GM18520 (cell line): ENCODE measurements at regions not wholly inside any gene's neighbourhood (a gene's known extent, or its start where the extent isn't known, plus 50 kb on each side); places are given as distances from the start of the nearest gene placed in this dataset.

Source experiments
- ATAC-seq: cut with Tn5 transposase; IDR thresholded peaks from one replicate; pipeline ENCODE4 v1.9.1; 2021; ENCODE audit not compliant: unreplicated experiment

DNA sequence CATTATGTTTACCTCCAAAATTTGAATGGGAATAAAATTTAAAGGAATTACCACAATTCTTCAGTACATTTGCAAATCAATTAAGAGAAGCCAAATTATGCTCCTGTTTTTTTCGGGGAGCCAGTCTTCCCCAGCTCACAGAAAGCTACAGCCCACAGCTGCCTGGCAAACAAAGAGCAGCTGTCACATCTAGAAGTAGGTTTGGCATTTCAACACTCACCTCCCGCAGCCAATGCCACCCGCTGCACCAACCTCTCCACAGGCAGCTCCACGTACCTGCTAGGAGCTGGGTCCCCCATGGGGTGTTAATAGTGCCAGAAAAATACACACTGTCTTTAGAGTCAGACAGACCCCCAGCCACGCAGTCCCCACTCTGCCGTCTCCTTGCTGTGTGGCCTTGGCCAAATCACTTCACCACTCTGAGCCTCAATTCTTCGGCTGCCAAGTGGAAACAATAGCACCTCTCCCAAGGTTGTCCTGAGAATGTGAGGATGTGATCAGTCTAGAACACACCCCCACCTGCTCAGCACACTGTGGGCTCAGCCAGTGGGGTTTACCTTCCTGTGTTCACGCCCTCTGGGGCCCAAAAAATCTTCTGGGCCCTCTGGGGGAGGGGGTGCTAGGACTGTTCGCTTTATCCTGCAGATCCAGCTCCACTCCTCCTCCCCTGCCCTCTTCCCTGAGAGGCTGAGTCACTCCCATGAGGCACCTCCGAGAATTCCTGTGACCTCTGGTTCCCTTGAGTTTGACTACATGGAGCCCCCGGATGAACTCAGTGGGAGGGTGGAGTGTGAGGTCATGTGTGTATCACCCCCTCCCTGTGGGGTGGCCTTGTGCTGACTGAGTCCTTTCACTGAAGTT is 204.3 kb upstream of the GRIK3 start:
- ATAC-seq, result no peak

DNA sequence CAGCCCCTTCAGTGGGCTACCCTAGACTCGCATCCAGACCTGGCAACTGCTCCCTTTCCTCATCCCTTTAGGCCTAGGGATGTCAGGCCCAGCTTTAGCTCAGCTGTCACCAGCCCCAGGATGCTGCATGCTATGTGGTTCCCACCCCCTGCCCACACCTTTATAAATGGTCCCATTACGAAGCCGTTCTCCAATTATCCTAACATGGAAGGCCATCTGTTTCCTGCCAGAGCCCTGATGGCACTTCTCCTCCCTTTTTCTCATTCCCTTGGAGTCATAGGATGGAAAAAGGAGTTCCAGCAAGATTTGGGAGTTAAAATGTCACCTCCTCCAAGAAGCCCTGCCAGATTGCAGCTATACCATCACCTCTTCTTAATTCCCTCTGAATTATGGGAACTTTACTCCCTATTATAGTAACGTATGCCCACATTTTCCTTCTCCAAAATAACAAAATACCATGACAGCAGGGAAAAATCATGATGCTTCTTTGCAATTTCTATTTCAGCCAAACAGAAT is 205.0 kb upstream of the GRIK3 start:
- ATAC-seq, result no peak

DNA sequence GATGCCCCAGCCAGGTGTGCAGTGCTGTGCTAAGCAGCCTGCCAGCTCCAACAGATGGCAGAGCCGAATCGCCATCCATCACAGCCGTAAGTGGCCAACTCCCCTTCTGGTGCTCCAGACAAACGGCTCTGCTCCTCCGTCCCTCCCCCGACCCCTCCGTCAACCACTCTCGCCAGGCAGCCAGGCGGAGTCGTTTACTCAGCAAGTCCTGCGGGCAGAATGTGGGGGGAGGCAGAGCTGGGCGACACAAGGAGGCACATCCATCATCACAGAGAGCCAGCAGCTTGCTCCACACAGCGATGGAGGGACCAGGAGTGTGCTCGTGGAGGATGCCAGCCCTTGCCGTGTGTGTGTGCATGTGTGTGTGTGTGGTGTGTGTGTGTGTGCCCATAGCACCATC is 206.6 kb upstream of the GRIK3 start:
- no peak for ATAC-seq

DNA sequence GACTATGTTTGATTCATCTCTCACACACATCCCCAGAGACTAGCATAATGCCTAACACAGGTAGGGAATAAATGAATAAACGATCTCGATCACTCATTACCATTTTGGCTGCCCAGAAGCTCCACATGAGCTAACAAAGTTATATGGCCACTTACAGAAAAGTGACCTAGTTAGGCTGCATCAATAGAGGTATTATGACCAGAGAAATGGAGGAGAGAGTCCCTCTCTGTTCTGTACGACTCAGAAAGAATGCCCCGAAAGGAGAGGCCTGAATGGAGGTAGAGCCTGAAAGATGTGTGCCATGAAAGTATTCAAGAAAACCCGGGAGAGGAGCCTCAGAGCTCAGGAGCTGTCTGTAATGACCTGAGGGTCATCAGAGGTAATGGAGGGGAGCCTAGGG is 208.2 kb upstream of the GRIK3 start:
- ATAC-seq, result no peak

DNA sequence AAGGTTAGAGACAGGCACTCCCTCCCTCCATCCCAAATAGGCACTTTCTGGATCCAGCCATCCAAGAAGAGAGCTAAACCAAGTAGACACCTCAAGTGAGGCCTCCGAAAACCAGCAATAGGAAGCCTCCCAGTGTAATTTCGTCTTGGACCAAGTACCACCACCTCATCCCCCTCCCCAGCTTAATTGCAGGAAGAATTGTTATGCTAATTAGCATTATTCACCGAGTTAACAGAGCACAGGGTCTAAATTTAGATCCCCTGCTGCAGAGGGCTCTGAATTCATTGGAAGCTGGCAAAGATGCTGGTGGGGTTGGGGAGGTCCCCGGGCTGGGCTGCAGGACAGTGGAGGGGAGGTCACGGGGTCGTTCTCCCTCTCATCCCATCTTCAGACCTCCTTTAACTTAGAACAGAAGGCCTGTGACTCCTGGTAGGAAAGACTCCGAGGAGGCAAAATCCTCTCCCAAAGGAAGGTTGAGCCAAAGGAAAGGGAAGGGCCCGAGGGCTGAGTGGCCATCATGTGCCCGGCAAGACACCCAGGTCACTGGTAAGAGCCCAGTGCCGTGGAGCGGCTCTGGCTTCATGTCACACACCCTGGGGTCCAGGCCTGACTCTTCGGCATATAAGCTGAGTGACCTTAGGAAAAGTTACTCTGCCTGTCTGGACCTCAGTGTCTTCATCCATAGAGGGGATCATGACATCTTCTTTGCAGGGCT is 209.2 kb upstream of the GRIK3 start:
- ATAC-seq, result no peak

DNA sequence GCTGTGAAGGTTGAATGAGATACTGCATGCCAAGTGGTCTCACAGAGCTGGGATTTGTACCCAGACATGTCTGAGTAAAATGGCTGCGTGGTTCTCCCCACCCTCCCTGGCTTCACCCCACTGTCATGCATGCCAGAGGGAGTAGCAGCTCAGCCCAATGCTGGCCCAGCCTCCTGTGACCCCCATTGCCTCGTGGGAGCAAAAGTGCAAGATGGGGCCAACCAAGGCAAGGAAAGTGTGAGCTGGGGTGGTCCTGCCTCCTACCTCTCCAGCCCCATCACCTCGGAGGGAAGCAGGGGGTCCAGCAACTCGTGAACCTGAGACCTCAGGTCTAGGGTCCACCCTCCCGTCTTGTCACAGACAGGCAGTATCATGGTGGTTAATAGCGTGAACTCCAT is 209.8 kb upstream of the GRIK3 start:
- ATAC-seq, result no peak

DNA sequence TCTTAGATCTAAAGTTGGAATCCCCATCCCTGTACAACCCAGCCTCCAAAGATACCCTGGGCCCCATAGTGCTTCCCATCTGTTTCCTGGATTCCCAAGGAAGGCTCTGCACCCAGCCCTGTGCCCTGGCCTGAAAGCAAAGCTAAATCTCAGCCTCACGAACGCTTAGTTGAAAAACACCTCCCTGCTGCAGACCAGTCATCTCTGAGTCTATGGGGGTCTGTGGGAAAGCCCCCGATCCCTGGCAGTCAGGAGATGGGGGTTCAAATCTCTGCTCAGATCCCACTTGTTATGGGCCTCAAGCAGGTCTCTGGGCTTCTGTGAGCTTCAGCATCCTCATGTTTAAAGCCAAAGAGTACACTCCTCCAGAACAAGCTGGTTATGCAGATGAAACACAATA is 210.5 kb upstream of the GRIK3 start:
- ATAC-seq, result no peak

DNA sequence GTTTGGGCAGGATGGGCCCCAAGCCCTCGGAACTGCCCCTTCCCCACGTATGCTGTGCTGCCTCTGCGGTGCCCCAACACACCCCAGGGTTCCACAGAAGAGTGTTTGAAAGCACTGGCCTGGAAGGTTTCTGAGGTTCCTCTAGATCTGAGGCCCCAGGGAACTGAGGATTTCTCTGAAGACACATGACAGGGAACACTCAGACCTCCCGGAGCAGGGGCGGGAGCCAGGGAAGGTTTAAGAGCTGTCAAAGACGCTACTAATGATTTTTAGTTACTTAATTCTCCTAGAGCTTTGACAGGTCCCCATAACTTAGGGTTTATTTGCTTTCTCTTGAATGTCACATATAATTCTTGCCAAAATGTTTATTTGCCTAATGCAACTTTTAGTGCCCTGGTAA is 212.3 kb upstream of the GRIK3 start:
- no peak for ATAC-seq

DNA sequence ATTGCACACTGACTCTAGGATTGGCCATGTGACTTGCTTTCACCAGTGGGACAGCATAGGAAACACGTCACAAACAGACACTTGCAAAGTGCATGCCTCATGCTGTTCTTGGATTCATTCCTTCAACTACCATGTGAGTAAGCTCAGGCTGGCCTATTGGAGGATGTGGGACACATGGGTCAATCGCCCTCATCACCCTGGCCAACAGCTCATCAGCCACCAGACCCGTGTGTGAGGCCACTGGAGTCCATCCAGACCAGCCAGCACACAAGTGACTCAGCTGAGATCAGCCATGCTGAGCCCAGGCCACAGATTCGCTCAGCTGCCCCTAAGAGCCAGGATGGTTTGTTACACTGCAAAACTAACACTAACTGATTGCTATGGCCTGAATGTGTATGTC is 216.1 kb upstream of the GRIK3 start:
- no peak for ATAC-seq

DNA sequence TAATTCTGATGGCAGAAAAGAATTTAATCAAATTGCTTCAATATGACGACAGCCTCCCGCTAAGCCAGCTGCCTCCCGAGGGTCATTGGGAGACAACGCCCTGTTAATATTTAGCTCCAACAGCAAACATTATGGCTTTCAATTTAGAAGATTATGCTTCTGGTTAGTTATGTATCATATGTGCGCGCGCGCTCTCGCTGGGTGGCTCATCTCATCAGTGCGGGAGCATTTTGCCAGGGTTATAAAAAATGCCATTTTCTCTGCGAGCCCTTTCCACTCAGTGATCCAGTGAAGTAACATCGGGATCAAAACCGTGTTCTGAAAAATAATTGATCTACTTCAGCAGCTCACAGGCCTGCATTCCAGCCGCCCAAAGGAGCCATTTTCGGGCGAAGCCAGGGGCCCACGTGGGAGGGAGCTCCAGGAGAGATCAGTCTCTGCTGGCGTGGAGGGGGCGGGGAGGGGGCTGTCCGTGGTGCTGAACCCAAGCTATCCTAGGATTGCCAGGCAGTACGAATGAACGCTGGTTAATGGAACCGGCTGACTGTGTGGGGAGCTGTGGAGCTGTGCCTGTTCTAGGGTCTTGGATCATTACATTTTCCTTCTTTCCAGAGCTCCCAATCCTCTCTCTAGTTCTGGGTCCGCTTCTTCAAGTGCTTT is 219.1 kb upstream of the ZC3H12A start:
- no peak for ATAC-seq

DNA sequence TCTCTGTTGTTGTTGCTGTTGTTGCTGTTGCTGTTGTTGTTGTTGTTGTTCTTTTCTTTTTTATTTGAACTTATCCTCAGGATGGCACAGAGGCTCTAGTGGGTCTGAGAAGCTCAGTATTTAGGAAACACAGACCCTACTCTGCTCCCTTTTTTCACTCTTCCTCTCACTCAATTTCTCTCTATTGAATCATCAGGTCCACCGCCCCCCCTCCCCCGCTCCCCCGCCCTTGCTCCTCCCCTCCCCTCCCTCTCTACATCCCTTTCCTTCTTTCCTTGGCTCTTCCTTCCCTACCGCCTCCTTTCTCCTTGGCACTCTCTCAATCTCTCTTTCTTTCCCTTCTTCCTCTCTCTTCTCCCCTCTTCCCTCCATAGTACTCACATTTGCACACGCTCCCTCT is 218.5 kb upstream of the ZC3H12A start:
- ATAC-seq, result no peak

DNA sequence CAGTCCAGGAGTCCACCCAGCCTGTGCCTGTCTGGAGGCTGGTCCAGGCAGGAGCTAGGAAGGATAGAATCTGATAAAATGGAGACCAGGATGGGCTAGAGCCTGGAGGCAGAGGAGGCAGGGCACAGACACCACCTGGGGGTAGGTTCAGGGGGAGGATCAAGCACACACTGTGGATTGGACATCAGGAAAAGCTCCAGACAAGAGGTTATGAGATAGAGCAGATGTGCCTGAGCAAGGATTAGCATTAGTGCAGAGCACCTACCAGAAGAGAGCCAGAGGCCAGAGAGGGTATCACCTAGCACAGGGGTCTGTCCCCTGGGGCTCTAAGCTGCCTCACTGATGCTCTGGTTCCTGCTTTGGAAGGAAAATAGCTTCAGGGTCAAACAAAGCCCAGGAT is 216.7 kb upstream of the ZC3H12A start:
- no peak for ATAC-seq

DNA sequence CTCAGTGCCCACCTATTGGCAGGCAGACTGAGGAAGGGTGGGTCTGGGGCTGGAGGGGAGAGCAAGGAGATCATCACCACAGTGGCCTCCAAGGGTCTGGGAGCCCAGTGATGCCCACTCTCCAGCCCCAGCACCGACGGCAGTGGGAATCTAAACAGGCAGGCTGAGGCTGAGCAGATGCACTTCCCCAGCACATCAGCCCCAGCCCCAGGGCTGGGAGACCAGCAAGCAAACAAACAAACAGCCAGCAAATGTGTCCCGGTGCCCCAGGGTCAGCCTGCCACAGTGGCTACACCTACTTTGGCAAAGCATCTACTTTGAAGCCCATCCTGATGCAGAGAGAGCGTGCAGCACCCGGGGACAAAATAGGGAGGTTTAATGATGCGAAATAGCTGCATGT is 216.3 kb upstream of the ZC3H12A start:
- no peak for ATAC-seq

DNA sequence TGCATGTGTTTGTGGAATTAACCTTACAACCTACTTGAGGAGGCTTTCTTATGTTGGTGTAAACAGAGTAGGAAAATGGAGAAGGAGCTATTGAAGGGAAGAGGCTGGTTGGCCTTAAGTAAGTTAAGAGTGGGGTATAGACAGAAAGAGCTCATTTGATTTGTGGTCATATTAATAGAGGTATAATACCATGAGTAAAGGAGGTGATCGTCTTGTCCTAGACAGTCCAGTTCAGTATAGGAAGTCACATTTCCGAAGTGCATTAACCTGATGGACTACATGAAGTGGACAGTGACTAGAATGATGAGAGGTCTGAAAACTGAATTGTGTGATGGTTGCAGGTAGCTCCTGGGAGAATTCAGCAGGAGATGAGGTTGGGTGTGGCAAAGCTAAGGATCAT is 215.4 kb upstream of the ZC3H12A start:
- no peak for ATAC-seq

DNA sequence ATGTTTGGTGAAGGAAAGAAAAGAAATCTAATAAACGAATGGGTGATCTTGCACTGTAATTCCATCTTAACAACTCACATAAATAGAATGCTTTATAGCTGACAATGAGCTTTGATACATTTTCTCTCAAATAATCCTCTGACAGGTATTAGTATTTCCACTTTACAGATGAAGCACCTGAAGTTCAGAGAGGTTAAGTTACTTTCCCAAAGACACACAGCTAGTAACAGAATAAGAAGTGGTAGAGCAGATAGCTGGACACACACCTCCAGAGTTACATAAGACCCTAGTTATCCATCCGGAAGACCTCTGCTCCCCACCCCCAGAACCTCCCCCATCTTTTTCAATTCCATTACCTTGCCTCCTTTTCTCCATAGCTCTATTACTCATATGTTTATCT is 213.3 kb upstream of the ZC3H12A start:
- ATAC-seq, result no peak

DNA sequence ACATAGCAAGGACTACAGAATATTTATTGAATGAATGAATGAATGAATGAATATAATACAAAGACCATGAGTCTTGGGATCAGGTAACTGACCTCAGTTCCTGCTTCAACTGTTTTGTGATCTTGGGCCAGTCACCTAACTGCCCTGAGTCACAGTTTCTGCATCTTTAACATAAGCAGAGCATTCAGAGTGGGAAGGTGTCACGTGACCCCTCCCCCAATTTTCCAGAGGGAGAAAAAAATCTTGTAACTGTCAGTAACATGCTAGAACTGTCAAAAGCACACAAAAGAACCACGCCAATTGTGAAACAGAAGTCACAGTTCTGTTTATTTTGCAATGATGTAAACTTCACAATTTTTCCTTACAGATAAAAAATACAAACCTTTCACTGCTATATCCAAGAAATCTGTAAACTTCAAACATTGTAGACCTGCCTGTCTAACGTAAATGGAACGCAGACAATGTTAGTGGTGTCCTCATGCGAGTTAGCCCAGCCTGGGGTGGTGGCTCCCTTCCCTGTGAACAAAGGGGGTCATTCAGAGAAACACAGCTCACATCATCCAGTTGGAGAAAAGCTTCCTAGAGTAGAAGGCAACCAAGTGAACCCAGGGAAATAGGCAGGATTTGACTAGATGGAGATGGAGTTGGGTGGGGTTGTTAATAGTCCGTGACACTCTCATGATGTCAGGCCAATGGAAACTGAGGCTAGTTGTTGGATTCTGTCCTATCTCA is 211.8 kb upstream of the ZC3H12A start:
- ATAC-seq, result no peak

DNA sequence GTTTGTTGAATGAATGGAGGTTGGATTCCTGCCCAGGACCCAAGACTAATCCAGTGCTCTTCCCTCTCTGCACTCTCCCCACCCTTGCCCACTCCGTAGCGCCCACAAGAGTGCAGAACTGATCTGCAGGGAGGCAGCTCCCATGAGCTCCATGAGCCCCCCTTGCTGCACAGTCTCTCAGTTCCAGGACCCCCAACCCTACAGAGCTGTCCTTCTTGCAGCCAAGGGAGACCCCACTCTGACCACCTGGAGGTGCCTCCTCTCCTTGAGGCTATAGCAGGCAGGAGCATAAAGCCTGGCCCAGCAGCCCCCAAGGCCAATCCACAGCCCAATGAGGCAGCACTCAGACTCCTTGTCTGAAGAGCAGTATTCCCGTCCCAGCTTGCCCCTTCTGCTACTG is 209.2 kb upstream of the ZC3H12A start:
- no peak for ATAC-seq

DNA sequence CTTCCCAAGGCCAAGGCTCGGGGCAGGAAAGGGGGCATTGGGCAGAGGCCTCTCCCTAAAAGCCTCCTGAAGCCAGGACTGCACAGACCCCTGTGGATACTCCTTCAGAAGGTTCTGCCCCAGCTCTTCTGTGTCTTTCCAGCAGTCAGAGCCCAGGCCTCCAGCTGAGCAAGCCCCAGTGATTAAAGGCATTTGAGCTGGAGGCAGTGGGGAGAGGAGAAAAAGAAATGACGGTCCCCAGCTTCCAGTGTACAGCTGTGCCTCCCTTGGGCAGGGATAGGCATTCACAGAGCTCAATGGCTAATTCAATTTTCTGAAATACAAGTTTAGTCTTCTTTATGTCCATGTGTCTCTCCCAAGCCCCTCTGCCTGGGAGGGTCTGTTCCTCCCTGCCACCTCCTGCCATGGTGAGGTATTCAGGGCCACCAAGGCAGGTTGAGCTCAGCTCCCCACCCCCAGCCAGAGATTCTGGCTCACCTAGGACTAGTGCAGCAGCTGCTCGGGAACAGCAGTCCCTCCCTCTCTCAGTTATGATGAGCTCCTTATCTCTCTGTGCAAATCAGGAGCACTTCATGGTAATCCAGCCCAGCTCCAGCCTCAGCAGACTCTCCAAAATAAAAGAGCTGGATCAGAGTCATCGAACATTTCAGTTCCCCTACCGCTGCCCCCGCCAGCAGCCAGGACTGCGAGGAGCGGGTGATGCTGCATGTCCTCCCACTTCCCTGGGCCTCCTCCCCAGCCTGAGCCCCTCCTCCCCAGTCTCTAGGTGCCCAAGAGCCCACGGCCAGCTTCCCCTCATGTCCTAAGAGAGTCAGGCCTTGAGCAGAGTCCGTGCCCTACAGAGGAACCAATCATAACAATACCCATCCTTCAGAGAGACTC is 208.4 kb upstream of the ZC3H12A start:
- no peak for ATAC-seq

DNA sequence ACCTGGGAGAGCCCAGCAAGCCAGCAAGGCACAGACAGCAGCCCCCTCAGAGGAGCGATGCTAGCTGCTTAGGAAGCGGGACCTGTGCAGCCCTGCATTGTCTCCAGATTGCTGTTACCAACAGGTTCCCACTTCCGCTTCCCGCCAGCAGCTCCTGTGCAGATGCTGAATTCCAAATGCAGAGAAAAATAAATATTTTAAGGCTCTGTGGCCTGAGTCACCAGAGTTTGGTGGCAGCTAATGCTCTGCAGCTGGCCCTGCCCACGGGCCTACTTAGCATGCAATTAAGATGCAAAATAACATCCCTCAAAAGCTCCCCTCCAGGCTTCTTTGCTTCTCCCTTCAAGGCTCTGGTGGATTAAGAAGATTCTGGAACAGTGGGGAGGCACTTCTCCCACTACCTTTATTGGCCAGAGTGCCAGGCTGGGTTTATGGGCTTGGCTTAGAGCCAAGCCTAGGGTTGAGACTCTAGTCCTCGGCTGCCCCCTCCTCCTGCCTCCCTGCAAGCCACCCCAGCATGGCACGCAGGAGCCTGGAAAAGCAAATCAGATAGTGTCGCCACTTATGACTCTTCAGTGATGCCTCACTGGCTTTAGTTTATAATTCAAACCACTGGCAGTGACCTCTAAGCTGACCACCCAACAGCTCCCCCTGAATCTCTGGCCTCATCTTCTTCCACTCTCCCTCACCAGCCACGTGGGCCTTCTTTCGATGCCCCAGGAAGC is 207.1 kb upstream of the ZC3H12A start:
- no peak for ATAC-seq

DNA sequence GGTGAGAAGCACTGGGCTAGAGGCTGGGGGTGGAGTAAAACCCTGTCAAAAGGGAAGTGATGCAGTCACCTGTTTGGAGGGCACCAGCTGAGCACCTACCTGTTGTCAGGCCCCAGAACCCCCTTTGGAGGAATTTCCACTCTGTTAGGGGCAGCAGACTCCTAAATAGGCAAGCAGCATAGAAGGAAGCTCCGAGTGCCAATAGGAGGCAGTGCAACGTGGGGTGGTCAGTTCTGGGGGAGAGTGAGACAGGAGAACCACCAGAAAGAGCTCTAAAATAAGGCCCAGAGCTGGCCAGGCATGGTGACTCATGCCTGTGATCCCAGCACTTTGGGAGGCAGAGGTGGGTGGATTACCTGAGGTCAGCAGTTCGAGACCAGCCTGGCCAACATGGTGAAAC is 203.7 kb upstream of the ZC3H12A start:
- no peak for ATAC-seq
